IPS-NIHi7 (cell line): ENCODE measurements at regions not wholly inside any gene's neighbourhood (a gene's known extent, or its start where the extent isn't known, plus 50 kb on each side); places are given as distances from the start of the nearest gene placed in this dataset.

Experiments used
- DNase-seq: peaks from one replicate; pipeline ENCODE4 v3.0.0; 2012; ENCODE audit warnings: mixed read lengths; ENCODE audit errors: extremely low spot score

DNA sequence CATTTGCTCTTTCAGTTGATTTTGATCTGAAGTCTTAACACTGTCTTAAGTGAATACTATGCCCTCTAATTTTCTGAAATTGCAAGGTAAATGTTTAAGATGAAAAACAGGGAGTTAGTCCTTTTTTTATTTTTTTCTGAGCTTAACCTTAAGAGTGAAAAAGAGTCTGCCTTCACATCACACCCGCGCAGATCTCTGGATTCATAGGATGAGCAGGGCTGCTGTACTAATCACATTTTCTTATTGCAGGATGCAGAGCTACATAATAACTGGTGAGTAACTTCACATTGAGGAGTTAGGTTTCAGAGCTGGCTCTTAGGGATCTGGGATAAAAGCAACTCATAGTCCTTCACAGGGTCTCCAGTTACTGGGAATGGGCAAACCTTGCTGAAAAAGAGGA is 188.7 kb upstream of the ATP1B1 start:
- no peak for DNase-seq

GRCh38 chr1:168918860-168919741 is 187.4 kb upstream of the ATP1B1 start:
- DNase-seq, result no peak

DNA sequence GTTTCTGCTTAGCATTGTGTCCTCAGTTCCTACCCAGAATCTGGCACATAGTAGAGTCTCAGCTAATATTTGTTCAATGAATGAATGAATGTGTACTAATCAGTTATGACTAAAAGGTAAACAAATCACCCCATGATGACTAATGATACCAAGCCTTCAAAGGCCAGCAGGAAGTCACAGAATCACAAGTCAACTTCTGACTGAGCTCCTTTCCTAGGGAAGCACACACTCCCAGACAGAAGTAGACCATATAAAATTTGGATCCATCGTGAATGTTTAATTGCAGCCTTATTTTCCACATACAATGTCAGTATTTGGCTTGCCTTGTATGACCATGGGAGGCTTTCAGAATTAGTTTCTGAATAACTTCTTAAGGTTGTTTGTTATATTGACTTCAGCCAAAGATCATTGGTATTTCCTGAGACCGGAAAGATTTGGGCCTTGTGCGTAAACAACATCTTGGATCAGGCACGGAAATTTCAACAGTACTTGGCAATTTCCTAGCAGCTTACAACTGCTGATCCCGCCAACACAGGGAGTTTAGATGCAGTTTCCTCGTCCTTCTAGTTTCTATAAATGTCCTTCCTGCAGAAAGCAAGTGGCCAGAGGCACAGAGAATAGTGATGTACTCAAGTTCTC is 185.9 kb upstream of the ATP1B1 start:
- DNase-seq, result no peak

DNA sequence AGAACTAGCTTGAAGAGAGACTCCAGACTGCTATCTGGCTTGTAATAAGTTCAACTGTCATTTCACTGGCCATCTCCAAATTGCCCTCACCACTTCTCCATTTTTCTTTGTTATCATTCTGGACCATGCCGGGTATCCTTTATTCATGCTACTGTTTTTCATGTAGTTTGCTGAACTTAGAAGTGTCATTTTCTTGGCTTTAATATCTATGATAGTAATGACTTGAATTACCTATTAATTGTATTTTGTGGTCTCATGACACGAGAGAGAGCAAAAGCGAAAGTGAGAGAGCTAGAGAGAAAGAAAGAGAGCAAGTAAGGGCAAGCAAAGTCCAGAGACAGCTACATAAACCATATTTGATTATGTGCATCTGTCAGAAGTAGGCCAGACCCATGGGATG is 184.9 kb upstream of the ATP1B1 start:
- no peak for DNase-seq

DNA sequence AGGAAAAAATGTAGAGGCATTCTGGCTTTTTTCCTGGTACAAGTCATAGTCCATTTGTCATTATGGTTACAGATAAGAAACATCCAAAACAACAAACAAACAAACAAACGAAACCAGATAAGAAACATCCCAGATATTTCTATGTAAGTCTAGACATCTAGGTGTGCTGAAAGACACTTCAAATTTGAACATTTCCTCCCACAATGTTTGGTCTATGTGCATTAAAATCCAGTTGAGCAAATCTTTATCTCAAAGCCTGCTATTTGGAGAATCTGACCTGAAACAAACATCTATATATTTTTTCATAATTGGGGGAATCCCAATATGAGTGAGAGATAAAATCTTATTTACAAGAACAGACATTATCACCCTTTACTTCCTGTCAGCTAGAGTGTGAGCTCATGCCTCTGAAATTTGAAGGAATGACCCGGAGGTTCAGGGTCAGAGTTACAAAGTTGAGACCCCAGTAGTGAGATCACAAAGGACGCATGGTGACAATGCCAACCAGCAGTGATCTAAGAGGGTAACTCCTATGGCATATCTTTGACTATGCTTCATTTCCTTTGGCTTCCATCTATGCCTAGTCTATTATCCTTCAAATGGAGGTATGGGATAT is 182.9 kb upstream of the ATP1B1 start:
- no peak for DNase-seq

DNA sequence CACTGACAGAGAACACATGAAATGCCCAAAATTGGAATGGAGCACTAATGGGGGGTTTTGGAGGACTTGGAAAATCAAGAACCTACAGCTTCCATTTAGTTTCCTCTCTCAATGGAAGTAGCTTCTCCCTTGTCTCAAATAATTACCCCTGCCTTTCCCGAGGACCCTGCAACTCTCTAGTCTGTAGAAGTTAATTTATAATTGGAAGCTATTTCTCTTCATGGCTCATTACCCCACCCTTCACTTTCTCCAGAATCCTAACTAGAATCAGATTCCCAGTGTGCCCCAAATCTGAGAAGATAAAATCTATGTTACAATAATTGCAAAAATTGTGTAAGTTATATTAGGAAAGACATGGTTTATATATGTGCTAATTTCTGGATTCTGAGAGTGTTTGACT is 181.5 kb upstream of the ATP1B1 start:
- no peak for DNase-seq

GRCh38 chr1:168926236-168926635 is 180.3 kb upstream of the ATP1B1 start:
- DNase-seq, result no peak

GRCh38 chr1:168932539-168932938 is 174.0 kb upstream of the ATP1B1 start:
- no peak for DNase-seq

- no peak for DNase-seq
Measured at GRCh38 chr1:168933141-168933805, 173.2 kb upstream of the ATP1B1 start.

DNA sequence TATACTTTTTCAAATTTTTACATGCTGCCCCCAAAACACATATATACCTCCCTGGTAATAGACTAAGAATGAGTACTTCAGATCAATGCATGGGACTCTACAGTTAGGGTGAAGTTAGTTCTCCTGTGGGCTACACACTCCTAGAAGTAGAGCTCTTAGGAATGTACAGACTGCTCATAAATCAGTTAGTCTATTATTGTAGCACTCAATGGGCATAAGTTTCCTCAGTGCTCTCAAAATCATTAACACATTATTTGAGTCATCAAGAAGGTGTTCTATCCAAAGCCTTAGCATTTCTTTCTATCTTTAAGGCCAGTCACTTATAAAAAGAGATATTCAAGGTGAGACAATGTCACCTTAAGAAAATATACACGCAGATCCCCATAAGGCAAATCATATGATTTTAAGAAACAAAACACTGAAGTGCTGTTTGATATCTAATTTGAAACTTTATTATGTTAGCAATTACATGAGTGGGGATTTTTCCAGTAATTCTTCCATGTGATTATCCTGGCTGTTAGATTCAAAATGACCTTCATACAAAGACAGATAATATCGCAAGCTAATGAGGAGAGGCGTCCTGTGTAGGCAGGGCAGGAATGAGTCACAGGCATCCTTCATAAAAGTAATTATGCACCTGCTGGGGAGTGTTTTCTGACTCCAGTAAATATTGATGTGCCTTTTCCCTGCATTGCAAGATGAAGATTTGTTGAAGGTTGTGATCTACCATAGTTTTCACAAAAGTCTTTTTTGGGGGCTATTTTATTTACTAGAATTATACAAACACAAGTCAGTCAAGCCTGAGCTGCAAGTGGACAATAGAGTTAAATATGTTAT is 167.2 kb upstream of the ATP1B1 start:
- DNase-seq, result no peak

GRCh38 chr1:168939947-168940223 is 166.6 kb upstream of the ATP1B1 start:
- DNase-seq, result no peak

DNA sequence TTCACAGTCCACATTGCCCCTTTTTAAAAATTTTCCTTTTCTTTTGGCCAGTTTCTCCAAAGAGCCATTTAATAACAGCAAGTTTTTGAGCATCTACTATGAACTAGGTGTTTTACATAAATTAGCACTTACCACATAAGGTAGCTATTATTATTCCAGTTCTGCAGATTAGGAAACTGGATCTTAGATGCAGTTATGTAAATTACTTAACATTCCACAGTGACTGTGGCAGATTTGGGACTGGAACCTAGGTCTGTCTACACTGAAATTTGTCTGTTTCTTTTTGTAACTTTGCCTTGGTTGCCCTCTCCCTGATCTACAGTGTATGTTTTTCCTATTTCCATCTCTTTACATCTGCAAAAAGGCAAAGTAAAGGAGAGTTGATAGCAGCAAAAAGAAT is 164.8 kb upstream of the ATP1B1 start:
- no peak for DNase-seq

- DNase-seq, result no peak
Measured at GRCh38 chr1:168942165-168942564, 164.3 kb upstream of the ATP1B1 start.

- no peak for DNase-seq
Measured at GRCh38 chr1:168945870-168946269, 160.6 kb upstream of the ATP1B1 start.

GRCh38 chr1:168947041-168947440 is 159.4 kb upstream of the ATP1B1 start:
- DNase-seq, result no peak

- DNase-seq, result no peak
Measured at GRCh38 chr1:168949672-168950071, 156.8 kb upstream of the ATP1B1 start.

DNA sequence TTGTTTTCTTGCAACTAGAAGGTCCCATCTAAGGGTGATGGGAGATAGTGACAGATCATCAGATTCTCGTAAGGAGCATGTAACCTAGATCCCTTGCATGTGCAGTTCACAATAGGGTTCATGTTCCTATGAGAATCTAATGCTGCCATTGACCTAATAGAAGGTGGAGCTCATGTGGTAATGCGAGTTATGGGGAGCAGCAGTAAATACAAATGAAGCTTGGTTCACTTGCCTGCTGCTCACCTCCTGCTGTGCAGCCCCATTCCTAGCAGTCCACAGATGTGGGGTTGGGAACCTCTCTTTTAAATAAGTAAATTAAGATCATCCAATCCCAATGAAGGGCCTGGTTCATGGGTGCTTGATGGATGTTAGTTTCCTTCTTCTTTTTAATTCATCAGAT is 148.7 kb upstream of the ATP1B1 start:
- no peak for DNase-seq

DNA sequence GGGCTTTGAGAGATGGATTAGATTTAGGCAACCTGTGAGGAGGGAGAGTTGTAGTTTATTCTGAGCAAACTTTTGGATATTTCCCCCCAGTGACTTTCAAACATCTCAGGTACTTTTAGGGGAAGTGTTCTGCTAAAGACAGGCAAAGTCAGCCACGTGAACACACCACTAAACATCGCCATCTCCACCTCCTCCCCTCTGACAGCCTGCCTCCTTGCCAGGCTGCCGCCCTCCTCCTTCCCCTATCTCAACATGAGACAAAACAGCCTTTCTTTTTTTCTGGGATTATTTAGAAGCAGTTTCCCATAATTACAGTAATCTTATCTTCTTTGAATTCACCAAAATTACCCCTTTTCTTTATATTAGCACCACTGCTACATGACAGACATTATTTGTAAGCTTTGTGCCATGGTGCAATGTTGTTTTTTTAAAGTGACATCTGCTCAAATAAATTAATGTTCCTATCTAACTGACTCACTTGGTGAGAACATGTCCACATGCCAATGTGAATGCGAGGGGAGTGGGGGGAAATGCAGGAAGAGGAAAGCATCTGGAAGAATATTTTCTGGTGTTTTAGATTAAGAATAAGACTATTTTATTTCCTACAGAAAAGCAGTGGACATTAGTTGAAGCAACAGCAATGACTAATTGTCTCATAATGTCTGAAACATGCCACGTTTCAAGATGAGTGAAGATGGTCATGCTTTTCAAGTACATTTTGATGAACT is 147.8 kb upstream of the ATP1B1 start:
- no peak for DNase-seq

- DNase-seq, result no peak
Measured at GRCh38 chr1:168959382-168959781, 147.1 kb upstream of the ATP1B1 start.

DNA sequence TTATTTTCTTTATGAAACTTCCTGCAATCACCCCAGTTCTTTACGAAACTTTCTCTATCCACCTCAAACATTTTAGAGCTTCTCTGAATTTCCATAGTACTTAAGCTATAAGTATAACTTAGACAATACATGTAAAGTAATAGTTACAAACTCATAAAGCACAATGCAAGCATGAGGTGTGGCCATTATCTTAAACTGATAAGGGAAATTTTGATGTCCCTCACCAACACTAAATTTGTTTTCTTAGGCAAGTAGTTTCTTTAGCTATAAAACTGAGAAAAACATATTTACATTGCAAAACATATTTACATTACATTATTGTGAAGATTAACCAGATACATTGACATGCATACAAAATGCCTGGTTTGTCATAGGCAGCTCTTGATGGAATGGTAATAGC is 146.4 kb upstream of the ATP1B1 start:
- no peak for DNase-seq

DNA sequence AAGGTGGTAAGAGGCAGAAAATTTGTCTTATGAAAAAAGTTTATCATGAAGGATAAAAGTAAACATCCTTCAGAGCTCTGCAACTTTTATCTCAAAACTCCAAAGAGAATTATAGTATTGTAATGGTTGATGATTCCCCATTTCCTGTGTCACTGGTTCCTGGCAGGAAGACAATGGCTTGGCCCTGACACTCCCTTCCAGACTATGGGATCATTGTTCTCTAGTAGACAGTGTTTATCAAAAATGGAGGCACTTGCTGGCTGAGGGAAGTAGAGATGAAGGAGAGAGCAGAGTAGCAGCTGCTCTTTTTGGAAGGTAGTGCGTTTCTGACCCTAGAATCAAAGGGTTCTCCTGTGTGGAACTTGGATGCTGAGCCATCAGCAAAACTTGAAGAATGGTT is 145.9 kb upstream of the ATP1B1 start:
- DNase-seq, result no peak
